D721Med (cell line): ENCODE measurements at regions not wholly inside any gene's neighbourhood (a gene's known extent, or its start where the extent isn't known, plus 50 kb on each side); places are given as distances from the start of the nearest gene placed in this dataset.

Experiments
- DNase-seq: peaks from one replicate; pipeline ENCODE4 v3.0.0; 2011; ENCODE audit warnings: low spot score; ENCODE audit not compliant: insufficient read length
- FAIRE-seq: peaks from 2 replicates; lab custom pipeline; 2011; peaks lifted over from hg19 to GRCh38; lab: Jason Lieb, UNC
- TF ChIP-seq, protein P1 (sequence below): IDR thresholded peaks from 2 replicates; pipeline ENCODE4 v1.5.1; 2012; ENCODE audit warnings: mild to moderate bottlenecking, control low read depth; ENCODE audit not compliant: insufficient read depth; ENCODE audit errors: missing control alignments

DNA sequence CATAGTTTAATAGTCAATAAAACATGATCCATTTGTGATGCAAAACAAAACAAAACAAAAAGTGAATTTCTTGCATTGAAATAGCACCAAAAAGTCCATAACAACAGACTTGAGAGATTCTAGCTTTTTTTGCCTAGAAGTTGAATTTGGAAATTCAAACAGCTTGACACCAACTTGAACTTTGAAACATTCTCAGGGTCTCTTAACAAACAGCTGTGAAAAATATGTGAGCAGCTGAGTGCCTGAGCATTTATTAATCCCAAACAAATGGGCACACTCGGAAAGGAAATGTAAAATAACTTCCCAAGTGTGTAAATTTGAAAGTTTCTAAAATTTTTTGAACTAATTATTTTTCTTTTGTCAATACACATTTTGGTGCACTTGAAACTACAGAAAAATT, 56.0 kb upstream of the HMHB1 start:
- no peak for FAIRE-seq
- TF ChIP-seq, protein P1, sequence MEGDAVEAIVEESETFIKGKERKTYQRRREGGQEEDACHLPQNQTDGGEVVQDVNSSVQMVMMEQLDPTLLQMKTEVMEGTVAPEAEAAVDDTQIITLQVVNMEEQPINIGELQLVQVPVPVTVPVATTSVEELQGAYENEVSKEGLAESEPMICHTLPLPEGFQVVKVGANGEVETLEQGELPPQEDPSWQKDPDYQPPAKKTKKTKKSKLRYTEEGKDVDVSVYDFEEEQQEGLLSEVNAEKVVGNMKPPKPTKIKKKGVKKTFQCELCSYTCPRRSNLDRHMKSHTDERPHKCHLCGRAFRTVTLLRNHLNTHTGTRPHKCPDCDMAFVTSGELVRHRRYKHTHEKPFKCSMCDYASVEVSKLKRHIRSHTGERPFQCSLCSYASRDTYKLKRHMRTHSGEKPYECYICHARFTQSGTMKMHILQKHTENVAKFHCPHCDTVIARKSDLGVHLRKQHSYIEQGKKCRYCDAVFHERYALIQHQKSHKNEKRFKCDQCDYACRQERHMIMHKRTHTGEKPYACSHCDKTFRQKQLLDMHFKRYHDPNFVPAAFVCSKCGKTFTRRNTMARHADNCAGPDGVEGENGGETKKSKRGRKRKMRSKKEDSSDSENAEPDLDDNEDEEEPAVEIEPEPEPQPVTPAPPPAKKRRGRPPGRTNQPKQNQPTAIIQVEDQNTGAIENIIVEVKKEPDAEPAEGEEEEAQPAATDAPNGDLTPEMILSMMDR, result no peak

DNA sequence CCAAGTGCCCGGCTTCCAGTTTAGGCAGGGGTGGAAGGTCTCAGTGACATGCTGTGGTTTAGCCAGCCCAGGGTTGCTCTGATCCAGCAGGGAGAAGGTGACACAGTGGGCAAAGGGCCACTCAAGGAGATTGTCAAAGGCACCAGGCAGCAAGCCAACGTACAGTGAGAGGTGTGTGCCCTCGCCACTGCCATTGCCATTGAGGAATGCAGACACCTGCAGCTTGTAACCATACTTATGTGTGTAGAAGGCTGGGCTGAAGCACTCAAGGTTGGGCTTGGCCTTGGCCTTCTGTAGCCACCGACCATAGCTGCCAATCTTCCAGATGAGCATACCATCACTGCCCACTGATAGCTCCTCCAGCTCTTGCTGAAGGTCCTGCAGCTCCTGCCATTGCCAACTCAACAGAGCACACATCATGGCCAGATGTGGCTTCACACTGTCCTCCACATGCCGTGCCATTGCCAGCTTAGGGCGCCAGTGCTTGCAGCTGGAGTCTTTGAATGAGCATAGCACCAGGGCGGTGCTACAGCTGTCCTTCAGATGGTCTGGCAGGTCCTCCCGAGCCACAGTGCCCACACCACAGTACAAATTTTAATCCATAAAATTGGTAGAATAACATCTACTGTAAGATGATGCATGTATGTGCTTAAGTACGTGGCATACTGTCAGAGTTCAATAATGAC, 59.7 kb upstream of the HMHB1 start:
- TF ChIP-seq, protein P1, result no peak
- FAIRE-seq (no peak), DNase-seq (no peak)

More for the DNA sequence above, 56.0 kb upstream of the HMHB1 start:
- DNase-seq, result no peak

DNA sequence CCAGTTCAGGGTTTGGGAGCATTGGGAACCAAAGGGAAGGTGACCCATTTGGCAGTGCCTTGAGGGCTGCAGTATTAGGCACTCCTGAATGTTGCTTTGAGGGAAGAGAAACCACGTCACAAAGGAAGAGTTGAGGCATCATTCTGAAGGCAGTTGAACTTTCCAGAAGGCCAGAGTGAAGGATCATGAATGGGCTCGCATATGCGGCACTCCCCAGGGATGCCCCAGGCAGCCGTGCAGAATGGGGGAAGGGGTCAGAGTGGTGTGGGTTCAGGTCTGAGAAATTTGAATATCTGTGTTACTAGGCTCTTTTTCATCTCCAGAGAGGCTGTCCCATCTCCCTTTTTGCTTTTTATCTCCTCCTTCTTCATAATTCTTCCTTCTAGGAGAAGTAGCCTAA, 60.6 kb upstream of the HMHB1 start:
- FAIRE-seq (no peak), DNase-seq (no peak)
- TF ChIP-seq, protein P1, result no peak

DNA sequence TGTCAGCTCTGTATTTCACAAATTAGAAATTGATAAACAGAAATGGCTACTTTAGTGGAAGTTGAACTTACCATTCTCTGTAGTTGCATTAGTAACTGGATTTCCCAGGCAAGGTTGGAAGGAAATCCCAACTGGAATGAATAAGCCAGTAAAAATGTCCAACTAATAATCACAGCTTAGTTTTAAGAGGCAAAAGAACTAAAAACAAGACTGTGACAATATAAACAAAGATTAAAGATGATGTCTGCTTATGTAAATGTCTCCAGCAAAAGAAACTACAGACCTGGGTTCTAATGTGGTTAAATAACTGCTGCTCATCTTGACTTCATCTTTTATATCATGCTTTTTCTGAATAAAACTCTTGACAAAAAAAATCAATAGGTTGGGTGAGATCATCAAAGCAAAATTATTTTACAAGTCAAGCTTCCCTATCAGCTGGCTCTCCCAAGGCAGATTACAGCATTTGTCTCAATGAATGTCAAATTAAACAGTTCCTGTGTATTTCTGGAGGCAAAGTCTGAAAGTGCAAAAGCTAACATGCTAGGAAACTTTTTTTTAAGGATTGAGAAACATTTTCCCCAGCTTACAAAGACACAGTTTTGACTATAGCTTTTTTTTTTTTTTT, 62.3 kb upstream of the HMHB1 start:
- no peak for DNase-seq
- no peak for FAIRE-seq
- TF ChIP-seq, protein P1, result no peak

DNA sequence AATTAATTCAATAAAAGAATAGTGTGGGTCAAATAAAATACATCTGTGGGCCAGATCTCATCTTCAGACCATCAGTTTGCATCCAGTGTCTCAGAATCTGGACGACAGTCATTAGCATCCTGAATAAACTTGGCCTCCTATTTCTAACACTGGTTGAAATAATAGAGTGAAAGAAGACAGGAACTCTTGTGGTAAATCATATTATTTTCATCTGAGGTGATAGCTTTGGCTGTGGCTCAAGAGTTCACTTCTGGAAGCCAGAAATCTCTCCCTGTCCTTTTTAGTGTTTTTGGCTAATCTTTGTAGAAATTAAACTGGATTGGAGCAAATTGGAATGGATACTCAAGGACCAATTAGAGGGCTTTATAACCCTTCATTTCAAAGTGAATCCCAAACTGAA, 63.4 kb upstream of the HMHB1 start:
- DNase-seq, result no peak
- FAIRE-seq, result no peak
- TF ChIP-seq, protein P1, result no peak

DNA sequence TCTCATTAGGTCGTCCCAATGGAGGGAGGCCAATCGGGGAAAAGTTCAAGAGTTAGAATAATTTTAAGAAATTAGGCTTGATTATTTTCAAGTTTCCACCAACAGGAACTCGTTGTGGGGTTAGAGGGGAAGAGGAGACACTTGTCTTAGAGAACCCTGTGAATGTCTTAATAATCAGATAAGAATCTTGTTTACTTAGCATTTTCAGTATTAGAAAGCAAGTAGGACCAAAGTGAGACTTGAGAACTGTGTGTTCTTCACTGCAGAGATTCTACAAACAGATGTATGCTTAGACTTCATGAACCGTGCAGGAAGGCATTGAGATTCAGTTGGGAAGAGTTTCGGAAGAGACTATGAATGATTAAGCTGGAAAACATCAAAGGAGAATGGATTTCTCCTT, 69.0 kb upstream of the HMHB1 start:
- DNase-seq, result no peak
- TF ChIP-seq, protein P1, result no peak
- no peak for FAIRE-seq

DNA sequence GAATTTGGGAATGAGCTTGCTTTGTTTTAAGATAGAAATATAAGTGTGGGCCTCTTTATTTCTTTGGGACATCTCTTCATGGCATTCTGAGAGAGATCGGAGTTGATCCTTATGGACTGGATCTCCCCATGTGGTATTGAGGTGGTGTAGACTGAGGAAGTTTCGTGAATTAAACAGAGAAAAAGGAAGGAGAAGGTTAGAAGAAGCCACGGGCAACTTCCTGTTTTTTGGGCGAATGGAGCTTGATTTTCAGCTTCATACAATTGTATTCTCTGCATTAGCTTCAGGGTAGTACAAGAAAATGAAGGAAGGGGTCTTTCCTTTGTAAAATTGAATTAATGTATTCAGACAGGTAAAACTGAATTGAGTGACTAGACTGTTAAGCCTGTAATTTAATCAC, 70.5 kb upstream of the HMHB1 start:
- DNase-seq (no peak), FAIRE-seq (no peak)
- TF ChIP-seq, protein P1, result no peak
